GM19240 (cell line): ENCODE measurements at regions not wholly inside any gene's neighbourhood (a gene's known extent, or its start where the extent isn't known, plus 50 kb on each side); places are given as distances from the start of the nearest gene placed in this dataset.
"Not testable (repeated sequence)": the region's sequence is repeated elsewhere in the genome, so short reads cannot be mapped to it uniquely, and the experiment has no call there.

Experiments used
- DNase-seq: peaks from one replicate; pipeline ENCODE4 v3.0.0; 2011; ENCODE audit warnings: low spot score; ENCODE audit not compliant: insufficient read length

DNA sequence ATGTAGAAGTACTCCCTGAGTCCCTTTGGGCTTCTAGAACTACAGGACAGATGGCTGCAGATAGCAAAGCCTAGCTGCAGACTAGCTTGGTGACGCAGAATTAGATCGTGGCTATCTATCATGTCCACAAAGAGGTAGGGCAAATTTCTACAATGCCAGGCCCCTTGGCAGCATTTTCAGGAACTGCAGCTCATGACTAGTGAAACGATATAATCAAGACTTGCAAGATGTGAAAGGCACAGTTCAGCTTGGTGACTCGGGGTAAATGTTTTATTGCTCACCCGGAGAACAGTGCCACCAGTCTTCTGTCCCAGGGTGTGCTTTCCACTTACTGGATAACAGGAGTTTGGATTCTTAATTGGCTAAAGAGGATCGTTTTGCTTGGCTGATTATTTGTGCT, 108.7 kb upstream of the LY86 start:
- DNase-seq: no peak

DNA sequence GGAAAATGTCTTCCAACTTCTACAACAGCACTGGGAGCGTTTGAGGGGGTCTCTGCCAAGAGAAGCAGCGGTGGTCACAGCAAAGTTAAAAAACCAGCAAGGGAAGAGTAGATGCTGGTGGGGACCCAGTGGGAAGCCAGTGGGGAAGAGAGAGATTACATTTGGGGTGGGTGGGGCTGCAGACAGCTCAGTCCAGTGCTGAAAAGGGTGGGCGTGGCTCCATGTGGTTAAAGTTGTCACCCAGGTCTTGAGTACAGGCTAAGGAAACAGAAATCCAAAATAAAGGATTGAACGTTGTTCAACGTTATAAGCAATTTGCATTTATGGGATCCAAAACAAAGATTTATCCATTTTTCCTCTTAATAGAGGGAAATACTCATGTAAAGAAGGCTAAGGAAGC, 106.3 kb upstream of the LY86 start:
- no peak for DNase-seq

DNA sequence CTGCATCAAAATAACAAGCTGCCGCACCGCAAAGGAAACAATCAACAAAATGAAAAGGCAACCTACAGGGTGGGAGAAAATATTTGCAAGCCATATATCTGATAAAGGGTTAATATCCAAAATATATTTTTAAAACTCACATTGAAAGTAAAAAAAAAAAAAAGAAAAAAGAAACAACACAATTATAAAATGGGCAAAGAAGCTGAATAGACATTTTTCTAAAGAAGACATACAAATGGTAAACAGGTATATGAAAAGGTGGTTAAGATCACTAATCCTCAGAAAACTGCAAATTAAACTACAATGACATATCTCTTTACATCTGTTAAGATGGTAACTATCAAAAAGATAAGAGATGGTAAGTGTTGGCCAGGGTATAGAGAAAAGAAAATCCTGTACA, 105.4 kb upstream of the LY86 start:
- DNase-seq: no peak

DNA sequence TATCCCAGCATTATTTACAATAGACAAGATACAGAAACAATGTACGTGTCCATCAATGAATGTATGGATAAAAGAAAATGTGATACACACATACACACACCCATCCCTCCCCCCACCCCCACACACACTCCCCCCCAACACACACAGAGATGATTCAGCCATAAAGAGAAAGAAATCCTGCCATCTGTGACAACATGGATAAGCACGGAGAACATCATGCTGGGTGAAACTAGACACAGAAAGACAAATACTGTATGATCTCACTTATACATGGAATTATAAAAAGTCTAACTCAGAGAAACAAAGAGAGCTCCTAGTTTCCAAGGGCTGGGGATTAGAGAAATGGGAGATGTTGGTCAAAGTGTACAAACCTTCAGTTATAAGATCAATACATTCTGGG, 104.8 kb upstream of the LY86 start:
- no peak for DNase-seq

DNA sequence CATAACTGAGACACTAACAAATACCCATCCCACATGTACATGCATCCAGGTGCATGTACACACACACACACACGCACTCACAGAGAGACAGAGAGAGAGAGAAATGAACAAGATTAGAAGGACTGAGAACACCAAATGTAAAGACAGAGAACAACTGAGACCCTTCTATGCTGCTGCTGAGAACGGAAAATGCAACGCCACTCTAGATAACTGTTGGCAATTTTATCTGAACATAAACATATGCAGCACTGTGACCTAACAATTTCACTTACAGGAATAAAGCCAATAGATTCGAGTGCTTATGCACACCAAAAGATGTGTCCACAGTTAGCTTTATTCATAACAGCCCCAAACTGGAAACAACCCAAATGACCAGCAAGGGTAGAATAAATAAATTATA, 103.8 kb upstream of the LY86 start:
- no peak for DNase-seq

DNA sequence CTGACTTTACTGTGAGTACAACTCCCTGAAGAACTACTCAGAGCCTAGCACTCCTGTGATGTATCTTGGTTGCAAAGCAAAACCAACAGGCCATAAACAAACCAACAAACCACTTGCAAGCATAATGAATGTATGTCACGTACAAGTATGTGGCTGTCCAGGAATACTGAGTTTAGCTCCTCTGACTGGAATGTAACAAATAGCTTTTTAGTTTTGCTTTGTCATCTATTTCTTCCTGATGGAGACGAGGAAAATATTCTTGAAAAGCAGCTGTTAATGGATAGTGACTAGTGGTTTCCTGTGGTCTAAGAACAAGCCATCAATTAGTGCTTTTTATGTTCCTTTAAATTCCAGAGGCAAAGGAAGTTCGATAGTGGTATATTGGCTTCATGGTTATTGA, 101.9 kb upstream of the LY86 start:
- no peak for DNase-seq

DNA sequence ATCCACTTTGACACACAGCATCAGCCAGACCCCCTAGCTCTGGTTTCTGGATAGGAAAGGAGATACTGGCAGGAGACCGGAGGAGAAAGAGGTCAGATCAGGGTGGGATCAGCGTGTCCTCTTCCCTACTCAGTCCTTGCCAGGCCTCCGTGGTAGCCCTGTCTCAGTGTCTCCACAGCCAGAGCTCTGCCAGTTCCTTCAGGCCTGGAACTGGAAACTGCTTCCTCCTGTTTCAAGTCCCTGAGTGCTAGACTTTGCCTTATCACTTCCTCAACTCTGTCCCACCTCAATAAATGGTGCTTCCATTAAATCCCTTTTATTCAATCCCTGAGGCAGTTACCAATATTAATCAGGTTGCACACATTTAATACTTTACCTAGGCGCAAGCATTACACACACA, 96.8 kb upstream of the LY86 start:
- no peak for DNase-seq

DNA sequence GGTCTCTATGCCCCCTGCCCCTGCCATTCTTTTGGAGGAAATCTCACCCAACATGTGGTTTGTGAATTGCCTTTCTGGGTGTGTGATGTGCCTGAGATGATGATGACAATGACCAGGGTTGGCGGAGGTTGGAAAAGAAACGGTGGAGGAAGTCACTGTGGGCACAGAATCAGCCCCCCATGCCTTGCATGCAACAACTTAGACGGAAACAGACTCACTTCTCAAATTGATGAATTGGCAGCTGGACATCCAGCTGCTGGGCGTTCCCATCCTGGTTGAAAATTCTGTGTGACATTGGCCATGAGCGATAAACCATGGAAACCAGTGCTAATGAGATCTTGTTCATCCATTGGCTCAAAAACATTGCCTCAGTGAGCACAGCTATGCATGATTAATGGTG, 95.8 kb upstream of the LY86 start:
- no peak for DNase-seq

DNA sequence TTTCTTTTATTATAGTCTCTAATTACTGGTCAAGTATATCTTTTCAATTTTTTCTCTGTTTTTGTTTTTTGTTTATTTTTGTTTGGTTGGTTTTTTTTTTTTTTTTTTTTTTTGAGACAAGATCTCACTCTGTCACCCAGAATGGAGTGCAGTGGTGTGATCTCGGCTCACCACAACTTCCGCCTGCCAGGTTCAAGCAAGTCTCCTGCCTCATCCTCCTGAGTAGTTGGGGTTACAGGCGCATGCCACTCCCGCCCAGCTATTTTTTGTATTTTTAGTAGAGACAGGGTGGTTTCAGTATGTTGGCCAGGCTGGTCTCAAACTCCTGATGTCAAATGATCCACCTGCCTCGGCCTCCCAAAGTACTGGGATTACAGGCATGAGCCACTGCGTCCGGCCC, 94.4 kb upstream of the LY86 start:
- not testable (repeated sequence) for DNase-seq

DNA sequence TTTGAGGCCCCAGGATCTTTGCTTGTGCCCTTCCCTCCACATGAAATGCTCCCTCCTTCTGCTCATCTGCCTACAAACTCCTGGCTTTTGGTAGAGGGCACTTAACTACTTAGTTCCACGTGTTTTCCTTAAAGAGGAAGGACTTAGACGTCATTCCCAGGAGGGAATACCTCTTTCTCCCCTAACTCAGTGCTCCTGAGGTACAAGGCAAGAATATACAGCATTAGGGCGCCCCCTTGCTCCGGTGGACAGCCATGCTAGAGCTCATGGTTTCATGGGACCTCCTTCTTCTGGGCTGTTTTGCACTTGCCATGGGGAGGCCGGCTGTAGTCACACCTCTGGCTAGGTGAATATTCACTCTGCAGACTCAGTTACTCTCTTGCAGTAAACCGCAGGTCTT, 93.8 kb upstream of the LY86 start:
- DNase-seq: peak; percentile 57

DNA sequence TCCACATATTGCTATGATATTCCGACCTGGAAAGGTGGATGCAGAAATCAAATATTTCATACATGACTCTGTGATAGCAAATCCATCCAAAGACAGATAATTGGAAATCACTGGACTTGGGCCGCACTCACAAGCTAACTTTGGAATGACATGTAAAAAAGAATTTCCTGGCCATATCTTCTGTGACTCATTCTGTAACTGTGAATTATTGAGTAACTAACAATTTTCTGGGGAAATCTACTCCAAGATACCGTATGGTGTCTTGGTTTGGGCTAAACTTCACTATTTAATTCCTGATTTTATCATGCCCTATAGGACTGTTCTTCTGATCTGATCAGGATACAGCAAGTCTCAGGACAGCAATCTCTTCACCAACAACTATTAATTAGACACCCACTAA, 92.7 kb upstream of the LY86 start:
- DNase-seq: no peak

DNA sequence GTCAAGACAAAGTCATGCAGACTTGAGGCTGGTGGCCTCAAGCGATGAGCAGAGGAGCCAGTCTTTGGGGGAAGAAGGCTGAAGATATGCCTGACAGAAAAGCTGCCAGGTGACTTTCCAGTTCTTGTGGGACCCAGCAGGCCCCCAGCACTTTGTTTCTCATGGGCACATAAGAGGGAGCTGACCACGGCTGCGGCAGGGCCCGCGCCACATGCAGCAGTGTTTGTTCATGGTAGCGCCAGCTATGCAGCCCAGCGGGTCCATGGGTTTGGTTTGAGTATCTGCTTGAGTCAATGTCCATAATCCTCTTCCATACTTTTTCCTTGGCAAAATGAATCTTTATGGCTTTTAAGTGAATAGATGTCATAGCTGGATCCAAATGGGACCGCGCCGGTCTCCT, 91.0 kb upstream of the LY86 start:
- no peak for DNase-seq

DNA sequence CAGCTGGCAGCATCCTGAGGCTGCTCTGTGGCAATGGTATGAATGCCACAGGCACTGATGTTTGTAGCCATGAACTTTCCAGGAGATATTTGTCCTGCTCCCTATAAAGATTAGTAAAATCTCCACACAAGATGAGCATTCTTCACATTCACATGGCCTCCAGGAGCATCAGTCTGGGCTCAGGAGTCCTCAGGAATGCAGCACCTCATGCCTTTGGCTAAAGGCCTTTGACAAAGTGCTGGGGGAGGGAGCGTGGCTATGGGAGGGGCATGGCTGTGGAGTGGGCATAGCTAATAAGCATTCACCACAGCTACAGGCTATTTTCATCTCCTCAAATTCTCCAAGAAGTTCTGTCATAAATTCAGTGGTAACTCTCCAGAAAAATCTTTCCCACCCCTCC, 90.5 kb upstream of the LY86 start:
- no peak for DNase-seq

DNA sequence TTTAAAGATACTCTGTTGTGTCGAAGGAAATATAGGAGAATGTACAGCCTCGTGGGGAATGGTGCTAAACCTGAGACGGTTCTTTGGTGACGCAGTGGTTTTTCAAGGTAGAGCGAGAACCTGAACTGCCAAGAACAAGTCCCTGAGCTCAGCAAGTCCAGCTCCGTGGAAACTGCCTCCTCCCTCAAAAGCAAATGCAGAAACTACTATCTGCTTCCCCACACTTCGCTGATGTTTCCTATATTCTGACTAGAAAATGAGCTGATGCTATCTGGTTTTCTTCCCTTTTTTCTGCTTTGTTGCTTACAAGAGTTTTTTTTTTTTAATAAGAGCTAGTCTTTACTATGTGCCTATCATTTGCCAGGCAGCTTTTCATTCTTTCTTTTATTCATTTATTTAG, 85.3 kb upstream of the LY86 start:
- no peak for DNase-seq

DNA sequence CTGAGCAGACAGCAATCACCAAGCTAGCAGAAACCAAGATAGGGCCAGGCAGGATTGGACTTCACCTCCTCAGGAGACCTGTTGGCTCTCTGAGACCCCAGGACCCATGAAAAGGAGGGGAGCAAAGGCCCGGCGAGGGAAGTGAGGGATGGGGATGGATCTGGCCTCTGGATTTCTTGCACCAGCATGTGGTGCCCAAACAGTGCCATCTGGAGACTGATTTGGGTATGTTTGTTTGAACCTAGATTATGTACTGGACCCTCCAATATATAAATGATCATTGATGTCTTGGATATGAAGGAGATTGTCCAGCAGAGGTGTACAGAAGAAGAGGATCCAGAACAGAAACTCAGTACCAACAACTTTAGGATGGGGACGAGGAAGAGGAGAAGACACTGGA, 83.4 kb upstream of the LY86 start:
- DNase-seq: no peak

DNA sequence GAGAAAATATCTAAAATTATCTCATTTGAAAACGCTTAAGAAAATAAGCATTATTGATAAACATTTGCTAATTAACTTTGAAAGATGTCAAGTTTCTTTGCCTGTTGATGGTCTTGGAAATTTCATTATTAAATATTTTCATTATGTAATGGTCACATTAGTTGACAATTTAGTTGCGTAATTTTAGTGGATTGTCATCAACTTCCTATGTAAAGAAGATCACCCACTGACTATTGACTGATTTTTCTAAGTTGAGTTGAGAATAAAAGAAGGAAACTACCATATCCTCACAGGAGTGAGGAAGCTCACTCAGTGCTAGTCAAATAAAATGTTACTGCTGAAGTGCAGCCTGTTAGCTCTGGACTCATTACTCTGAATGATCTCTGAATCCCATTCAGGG, 79.9 kb upstream of the LY86 start:
- no peak for DNase-seq

DNA sequence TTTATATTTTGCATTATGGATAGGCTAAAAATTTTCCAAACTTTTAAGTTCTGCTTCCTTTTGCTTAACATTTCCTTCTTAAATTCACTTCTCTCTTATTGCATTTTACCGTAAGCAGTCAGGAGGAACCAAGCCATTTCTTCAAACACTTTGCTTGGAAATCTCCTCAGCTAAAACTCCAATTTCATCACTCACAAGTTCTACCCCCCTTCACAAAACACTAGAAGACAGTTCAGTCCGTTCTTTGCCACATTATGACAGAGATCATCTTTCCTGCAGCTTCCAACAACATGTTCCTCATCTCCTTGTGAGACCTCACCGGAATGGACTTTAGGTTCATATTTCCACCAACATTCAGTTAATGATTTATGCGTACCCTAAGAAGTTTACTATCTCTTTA, 79.2 kb upstream of the LY86 start:
- no peak for DNase-seq

DNA sequence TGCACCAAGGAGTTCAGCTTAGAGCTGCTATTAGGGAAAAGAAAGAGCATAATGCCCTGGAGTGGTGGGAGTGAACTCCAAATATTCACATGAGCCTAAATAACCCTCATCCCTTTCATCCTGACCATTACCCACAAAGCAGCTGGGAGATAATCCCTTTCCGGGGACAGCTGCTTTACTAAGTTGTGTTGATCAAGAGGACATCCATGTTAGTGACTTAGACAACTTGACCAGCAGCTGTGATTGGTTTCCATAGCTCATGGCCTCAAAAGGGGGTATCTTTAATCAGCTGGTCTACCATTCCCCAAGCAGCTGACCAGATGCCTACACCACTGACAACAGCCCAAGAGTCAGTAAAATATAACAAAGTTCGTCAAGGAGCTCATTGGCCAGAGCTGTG, 75.8 kb upstream of the LY86 start:
- DNase-seq: no peak

DNA sequence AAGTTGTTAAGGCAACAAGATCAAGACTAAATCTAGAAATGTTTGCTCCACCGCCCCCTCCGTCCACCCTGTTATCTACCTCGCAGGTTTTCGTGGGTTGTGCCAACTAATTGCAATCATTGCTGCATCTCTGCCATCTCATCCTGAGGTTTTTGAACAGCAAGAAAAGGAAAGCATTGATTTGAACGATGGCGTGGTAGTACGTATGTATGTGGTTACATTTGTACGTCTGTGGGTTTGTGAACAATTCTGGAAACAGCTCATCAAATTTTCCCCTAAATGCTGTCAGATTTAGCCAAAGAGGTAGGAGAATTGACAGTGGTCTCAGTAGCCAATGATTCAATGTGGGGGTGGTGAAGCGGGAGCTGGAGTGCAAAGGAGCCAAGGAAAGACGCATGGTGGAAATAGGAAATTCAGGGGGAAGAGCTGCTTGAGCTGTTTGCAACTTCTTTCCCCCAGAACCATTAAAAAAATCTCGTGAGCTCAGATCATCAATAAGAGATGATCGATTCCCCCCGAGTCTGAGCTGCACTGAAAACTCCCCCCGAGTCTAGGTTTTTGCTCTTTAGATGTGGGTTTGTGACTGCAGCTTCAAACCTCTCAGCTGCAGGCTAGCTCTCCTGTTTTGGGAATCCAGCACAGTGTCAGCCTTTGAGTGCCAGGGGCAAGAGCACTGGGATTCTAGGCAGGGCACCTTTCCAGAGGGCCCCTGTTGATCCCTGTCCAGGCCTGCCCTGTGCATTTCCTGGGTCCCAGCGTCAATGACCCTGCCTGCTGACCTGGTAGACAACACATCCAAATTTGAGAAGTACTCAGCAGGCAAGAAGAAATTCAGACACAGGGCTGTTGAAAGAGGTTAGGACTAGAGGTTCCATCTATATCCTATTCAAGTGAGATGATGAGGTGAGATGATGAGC, 72.6 kb upstream of the LY86 start:
- no peak for DNase-seq

DNA sequence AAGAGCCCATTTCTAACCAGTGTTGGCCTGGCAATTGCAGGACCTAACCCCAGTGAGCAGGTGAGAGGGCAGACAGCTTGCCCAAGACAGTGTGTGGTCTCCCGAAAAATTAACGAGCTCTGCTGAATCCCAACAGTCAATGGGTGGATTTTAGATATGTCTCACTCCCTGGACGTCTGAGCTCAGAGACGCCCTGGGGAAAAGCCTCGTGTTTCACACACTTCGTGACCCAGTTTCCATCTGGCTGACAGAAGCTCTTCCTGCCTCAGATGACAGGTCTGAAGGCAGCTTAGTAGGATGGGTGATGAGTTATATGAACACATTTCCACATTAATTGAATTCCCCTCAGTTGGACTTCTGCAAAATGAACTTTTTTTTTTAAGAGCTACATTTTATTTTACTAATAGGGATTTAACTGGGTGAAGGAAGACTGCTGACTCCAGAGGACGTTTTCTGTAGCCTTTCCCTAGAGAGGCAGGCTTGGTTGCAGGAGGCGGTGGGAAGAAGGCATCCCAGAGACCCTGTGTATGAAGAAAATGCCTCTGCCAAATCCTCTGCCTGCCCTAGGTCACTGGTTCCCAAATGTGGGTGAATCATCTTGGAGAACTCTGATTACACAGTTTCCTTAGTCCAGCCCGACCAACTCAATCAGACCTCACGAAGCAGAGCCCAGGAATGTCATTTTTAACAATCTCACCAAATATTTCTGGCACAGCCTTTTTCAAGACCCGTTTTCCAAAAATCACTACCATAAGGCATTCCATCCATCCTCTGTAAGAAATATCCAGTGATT, 71.7 kb upstream of the LY86 start:
- no peak for DNase-seq

DNA sequence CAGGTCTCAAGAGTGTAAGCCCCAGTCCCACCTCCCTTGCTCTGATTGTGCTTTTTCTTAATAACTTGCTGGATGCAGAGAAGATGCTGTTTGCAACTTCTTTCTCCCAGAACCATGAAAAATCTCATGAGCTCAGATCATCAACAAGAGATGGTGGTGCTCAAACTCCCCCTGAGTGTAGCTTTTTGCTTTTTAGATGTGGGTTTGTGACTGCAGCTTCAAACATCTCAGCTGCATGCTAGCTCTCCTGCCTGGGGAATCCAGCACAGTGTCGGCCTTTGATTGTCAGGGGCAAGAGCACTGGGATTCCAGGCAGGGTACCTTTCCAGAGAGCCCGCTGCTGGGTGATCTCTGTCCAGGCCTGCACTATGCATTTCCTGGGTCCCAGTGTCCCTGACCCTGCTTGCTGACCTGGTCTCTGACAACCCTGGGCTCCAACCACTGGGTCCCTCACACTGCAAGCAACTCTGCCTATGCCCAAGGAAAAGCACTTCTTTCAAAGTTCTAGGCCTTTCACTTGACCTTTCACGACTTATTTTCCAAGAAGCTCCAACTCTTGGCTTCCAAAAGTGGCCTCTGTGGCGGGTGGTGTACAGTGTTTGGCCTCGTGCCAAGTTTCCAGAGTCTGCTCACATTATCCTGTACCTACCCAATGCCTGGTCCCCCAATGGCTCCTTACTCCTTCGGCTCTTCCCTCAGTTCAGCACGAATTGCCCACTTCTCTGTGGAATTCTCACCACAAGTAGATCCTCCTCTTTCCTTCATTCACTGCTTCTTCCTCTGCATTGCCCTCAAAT, 69.7 kb upstream of the LY86 start:
- no peak for DNase-seq

DNA sequence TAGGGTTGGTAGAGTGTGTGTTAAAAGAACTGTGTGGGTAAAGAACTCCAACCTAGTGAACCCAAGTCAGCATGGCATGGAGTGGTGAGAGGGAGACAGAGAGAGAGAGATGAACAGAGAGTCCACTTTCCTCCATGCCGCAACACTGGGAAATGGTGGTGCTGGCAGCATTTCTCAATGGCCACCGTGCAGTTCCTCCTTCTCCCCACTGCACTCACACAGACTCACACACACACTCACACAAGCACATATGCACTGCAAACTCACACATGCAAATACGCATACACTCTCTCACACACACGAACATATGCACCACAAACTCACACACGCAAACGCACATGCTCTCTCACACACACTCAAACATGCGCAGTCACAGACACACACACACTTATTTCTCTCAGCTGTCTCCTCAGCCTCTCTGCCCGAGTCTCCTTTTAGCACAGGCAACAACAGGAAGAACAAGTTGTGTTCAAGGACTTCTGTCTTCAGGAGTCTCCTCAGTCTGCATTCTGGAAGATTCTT, 66.5 kb upstream of the LY86 start:
- no peak for DNase-seq
